ENCODE measurements at regions not wholly inside any gene's neighbourhood (a gene's known extent, or its start where the extent isn't known, plus 50 kb on each side); places are given as distances from the start of the nearest gene placed in this dataset.
"Not testable (repeated sequence)": the region's sequence is repeated elsewhere in the genome, so short reads cannot be mapped to it uniquely, and the experiment has no call there.

- H3K4me2 ChIP-seq (ENCODE audit: low read length); H3K36me3 ChIP-seq (ENCODE audit: control insufficient read depth in 1 of 2, insufficient read depth in 2 of 2, low read length in 2 of 2); H3K4me3 ChIP-seq (replicated peaks in 1 of 2; ENCODE audit: low read depth in 1 of 2, low read length in 2 of 2); BruUV-seq (replicated peaks); CTCF ChIA-PET; DNase-seq (ENCODE audit: low read depth, low spot score); H3K9me3 ChIP-seq (ENCODE audit: control insufficient read depth in 1 of 2, insufficient read depth in 1 of 2, low read depth in 1 of 2, low read length in 2 of 2); H3K79me2 ChIP-seq (ENCODE audit: insufficient read depth, low read length); ATAC-seq; H3K4me1 ChIP-seq (ENCODE audit: control insufficient read depth in 1 of 2, insufficient read depth in 2 of 2, low read length in 2 of 2); H3K9ac ChIP-seq (ENCODE audit: low read length); H3K27me3 ChIP-seq (ENCODE audit: insufficient read depth, low read length); RAD21 ChIA-PET (ENCODE audit: low non-redundant PET in 1 of 2, low total read pairs in 2 of 2, uncharacterized antibody in 2 of 2, unreplicated experiment in 2 of 2); H3K9me2 ChIP-seq (ENCODE audit: insufficient read depth); H2AFZ ChIP-seq (ENCODE audit: low read depth, low read length, poor library complexity, severe bottlenecking); POLR2A ChIA-PET; intact Hi-C loops (cut with micrococcal nuclease); H4K20me1 ChIP-seq (ENCODE audit: insufficient read depth); H3K27ac ChIP-seq (ENCODE audit: low read depth, low read length): not testable (repeated sequence)
These were observed 583.3 kb upstream of the MDGA2 start for GRCh38 chr14:48258703-48259102.

DNA sequence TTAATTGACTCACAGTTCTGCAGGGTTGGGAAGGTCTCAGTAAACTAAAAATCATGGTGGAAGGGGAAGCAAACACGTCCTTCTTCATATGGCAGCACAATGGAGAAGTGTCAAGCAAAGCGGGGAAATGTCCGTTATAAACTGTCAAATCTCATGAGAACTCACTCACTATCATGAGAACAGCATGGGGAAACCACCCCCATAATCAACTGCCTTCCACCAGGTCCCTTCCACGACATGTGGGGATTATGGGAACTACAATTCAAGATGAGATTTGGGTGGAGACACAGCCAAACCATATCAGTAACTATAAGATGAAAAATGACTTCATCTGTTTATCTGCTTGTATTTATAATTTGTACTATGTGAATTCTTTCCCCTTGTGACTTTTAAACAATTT is 577.6 kb upstream of the MDGA2 start:
- Histone ChIP-seq H3K27me3 (ENCODE audit: insufficient read depth, low read length) (no peaks in the 10 kb centered on the region), H3K36me3 (ENCODE audit: control insufficient read depth in 1 of 2, insufficient read depth in 2 of 2, low read length in 2 of 2) (no peaks in the 10 kb centered on the region), H3K79me2 (ENCODE audit: insufficient read depth, low read length) (no peaks in the 10 kb centered on the region), H3K4me2 (ENCODE audit: low read length) (no peak overlapping the region), H3K9ac (ENCODE audit: low read length) (no peak overlapping the region), H3K9me3 (ENCODE audit: control insufficient read depth in 1 of 2, insufficient read depth in 1 of 2, low read depth in 1 of 2, low read length in 2 of 2) (no peaks in the 10 kb centered on the region), H3K4me3 (replicated peaks in 1 of 2; ENCODE audit: low read depth in 1 of 2, low read length in 2 of 2) (no peak overlapping the region), H3K4me1 (ENCODE audit: control insufficient read depth in 1 of 2, insufficient read depth in 2 of 2, low read length in 2 of 2) (no peaks in the 10 kb centered on the region), H4K20me1 (ENCODE audit: insufficient read depth) (no peaks in the 10 kb centered on the region), H3K27ac (ENCODE audit: low read depth, low read length) (no peak overlapping the region), H3K9me2 (ENCODE audit: insufficient read depth) (no peaks in the 10 kb centered on the region), H2AFZ (ENCODE audit: low read depth, low read length, poor library complexity, severe bottlenecking) (no peak overlapping the region)
- intact Hi-C loops (cut with micrococcal nuclease) = no loop called here
- POLR2A ChIA-PET = no interaction called here
- CTCF ChIA-PET = no interaction called here
- RAD21 ChIA-PET (ENCODE audit: low non-redundant PET in 1 of 2, low total read pairs in 2 of 2, uncharacterized antibody in 2 of 2, unreplicated experiment in 2 of 2) = no interaction called here
- BruUV-seq (replicated peaks) = no TSS peak
- no peak for ATAC-seq
- TF ChIP-seq SIN3A (IDR thresholded peaks at IDR 0.05; ENCODE audit: low read depth) (no peak), ZNF274 (IDR thresholded peaks at IDR 0.05; ENCODE audit: low read depth, low read length) (no peak), YY1 (IDR thresholded peaks at IDR 0.05; ENCODE audit: extremely low read depth, insufficient replicate concordance, low read depth, low read length) (no peak), ZFX (IDR thresholded peaks at IDR 0.05) (no peak), SP1 (IDR thresholded peaks at IDR 0.05; ENCODE audit: low read depth) (no peak), RAD21 (IDR thresholded peaks at IDR 0.05; ENCODE audit: low read depth) (no peak), ELF1 (IDR thresholded peaks at IDR 0.05; ENCODE audit: borderline replicate concordance, low read depth) (no peak), EZH2phosphoT487 (IDR thresholded peaks at IDR 0.05; ENCODE audit: borderline replicate concordance) (no peak), POLR2A (IDR thresholded peaks at IDR 0.05; ENCODE audit: borderline replicate concordance, extremely low read depth, insufficient read depth, insufficient read length) (no peak), SRF (IDR thresholded peaks at IDR 0.05; ENCODE audit: low read depth) (no peak)
- TF ChIP-seq, protein P1, sequence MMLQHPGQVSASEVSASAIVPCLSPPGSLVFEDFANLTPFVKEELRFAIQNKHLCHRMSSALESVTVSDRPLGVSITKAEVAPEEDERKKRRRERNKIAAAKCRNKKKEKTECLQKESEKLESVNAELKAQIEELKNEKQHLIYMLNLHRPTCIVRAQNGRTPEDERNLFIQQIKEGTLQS (IDR thresholded peaks at IDR 0.05) = no peak
- TF ChIP-seq, protein P2, sequence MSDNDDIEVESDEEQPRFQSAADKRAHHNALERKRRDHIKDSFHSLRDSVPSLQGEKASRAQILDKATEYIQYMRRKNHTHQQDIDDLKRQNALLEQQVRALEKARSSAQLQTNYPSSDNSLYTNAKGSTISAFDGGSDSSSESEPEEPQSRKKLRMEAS (IDR thresholded peaks at IDR 0.05) = no peak
- TF ChIP-seq, protein P3, sequence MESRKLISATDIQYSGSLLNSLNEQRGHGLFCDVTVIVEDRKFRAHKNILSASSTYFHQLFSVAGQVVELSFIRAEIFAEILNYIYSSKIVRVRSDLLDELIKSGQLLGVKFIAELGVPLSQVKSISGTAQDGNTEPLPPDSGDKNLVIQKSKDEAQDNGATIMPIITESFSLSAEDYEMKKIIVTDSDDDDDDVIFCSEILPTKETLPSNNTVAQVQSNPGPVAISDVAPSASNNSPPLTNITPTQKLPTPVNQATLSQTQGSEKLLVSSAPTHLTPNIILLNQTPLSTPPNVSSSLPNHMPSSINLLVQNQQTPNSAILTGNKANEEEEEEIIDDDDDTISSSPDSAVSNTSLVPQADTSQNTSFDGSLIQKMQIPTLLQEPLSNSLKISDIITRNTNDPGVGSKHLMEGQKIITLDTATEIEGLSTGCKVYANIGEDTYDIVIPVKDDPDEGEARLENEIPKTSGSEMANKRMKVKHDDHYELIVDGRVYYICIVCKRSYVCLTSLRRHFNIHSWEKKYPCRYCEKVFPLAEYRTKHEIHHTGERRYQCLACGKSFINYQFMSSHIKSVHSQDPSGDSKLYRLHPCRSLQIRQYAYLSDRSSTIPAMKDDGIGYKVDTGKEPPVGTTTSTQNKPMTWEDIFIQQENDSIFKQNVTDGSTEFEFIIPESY (IDR thresholded peaks at IDR 0.05; ENCODE audit: extremely low read depth, insufficient replicate concordance, low read length) = no peak
- no peak for DNase-seq (ENCODE audit: low read depth, low spot score)
